Natural killer cell (primary cell): ENCODE measurements at regions not wholly inside any gene's neighbourhood (a gene's known extent, or its start where the extent isn't known, plus 50 kb on each side); places are given as distances from the start of the nearest gene placed in this dataset.

Experiments used
- ATAC-seq, 3 donors: fragments of 150-1000 bp in 2 of 3; fragments of 200-7000 bp in 1 of 3; cut with Tn5 transposase; 1 replicate in 1 of 3; 2 replicates in 2 of 3; pipeline ENCODE4 v1.10.0; 2021; ENCODE audit warnings: mild to moderate bottlenecking in 2 of 3, moderate library complexity in 2 of 3
- DNase-seq, 2 donors: peaks; one replicate each; pipeline versions ENCODE4 v3.0.0 to v3.0.0-alpha.2; 2013 to 2021; ENCODE audit warnings: mixed read lengths in 1 of 2
- H3K27ac ChIP-seq: one replicate; pipeline ENCODE4 v1.5.1; 2013; ENCODE audit warnings: mild to moderate bottlenecking, low read length
- H3K27me3 ChIP-seq: one replicate; pipeline ENCODE4 v1.6.1; 2013; ENCODE audit warnings: low read length; ENCODE audit not compliant: control insufficient read depth, insufficient read depth
- H3K36me3 ChIP-seq: one replicate; pipeline ENCODE4 v1.6.1; 2013; ENCODE audit warnings: low read length; ENCODE audit not compliant: control insufficient read depth, insufficient read depth
- H3K4me1 ChIP-seq: one replicate; pipeline ENCODE4 v1.6.1; 2013; ENCODE audit warnings: low read length; ENCODE audit not compliant: control insufficient read depth, insufficient read depth
- H3K4me3 ChIP-seq: one replicate; pipeline ENCODE4 v1.5.1; 2013; ENCODE audit warnings: low read length
- H3K9me3 ChIP-seq: one replicate; pipeline ENCODE4 v1.6.1; 2013; ENCODE audit warnings: low read length; ENCODE audit not compliant: control insufficient read depth, insufficient read depth
- H3K27ac Mint-ChIP-seq, 2 donors: one replicate each; pipeline ENCODE4 v1.8.0; 2022; ENCODE audit warnings: mild to moderate bottlenecking in 2 of 2, mixed read lengths in 2 of 2, moderate library complexity in 1 of 2
- H3K27me3 Mint-ChIP-seq, 2 donors: one replicate each; pipeline ENCODE4 v1.8.0; 2022; ENCODE audit warnings: low read depth in 2 of 2, mixed read lengths in 2 of 2
- H3K36me3 Mint-ChIP-seq: one replicate; pipeline ENCODE4 v1.8.0; 2022; ENCODE audit warnings: mixed read lengths
- H3K4me1 Mint-ChIP-seq, 2 donors: one replicate each; pipeline ENCODE4 v1.8.0; 2022; ENCODE audit warnings: mixed read lengths in 2 of 2
- H3K4me3 Mint-ChIP-seq: one replicate; pipeline ENCODE4 v1.8.0; 2022; ENCODE audit warnings: mild to moderate bottlenecking, moderate library complexity, mixed read lengths
- H3K9me3 Mint-ChIP-seq, 2 donors: one replicate each; pipeline ENCODE4 v1.8.0; 2022; ENCODE audit warnings: mixed read lengths in 2 of 2
- CTCF ChIP-seq: fragments of 200-600 bp; IDR thresholded peaks from one replicate; pipeline ENCODE4 v1.8.0; 2022; ENCODE audit warnings: antibody characterized with exemption
- WGBS: methylation state at CpG from one replicate; pipeline ENCODE4 v1.1.7; 2013; ENCODE audit warnings: missing lambda C conversion rate; ENCODE audit not compliant: insufficient coverage; 5-methylcytosine and 5-hydroxymethylcytosine counted together
- intact Hi-C: fragments of 100-400 bp; cut with micrococcal nuclease; formaldehyde crosslinking; loops from one replicate; pipeline ENCODE4 v1.14.2; 2022

- H3K4me1 ChIP-seq = no peaks in the 10 kb centered on the region
- no peak overlapping the region for H3K4me3 Mint-ChIP-seq
- DNase-seq (no peak), ATAC-seq (no peak)
- 74% methylated on average over 5 of the region's 6 CpGs for WGBS
- intact Hi-C loops = no loop called here
- peaks cover 16 to 30% of the 10 kb centered on the region in 2 donors for H3K9me3 Mint-ChIP-seq
- H3K27me3 Mint-ChIP-seq = no peaks in the 10 kb centered on the region
- H3K27ac ChIP-seq = no peak overlapping the region
- H3K27ac Mint-ChIP-seq = no peak overlapping the region
- no peaks in the 10 kb centered on the region for H3K27me3 ChIP-seq
- H3K9me3 ChIP-seq = peaks cover 14% of the 10 kb centered on the region
- H3K36me3 Mint-ChIP-seq = peaks cover 7% of the 10 kb centered on the region
- no peak overlapping the region for H3K4me3 ChIP-seq
- TF ChIP-seq CTCF = no peak
- H3K4me1 Mint-ChIP-seq = no peaks in the 10 kb centered on the region
- H3K36me3 ChIP-seq = no peaks in the 10 kb centered on the region
Observed at GRCh38 chr7:153415632-153416031, 636.6 kb upstream of the DPP6 start.

GRCh38 chr7:153422291-153423209, 629.6 kb upstream of the DPP6 start:
- Mint-ChIP-seq H3K4me3 (no peak overlapping the region), H3K9me3 (peaks cover 8 to 14% of the 10 kb centered on the region in 2 donors), H3K36me3 (no peaks in the 10 kb centered on the region), H3K27ac (no peak overlapping the region), H3K4me1 (no peaks in the 10 kb centered on the region), H3K27me3 (no peaks in the 10 kb centered on the region)
- DNase-seq (no peak), ATAC-seq (peak in 1 of 3 donors; percentile 14)
- 54% methylated on average over 9 of the region's 9 CpGs for WGBS
- H3K27me3 ChIP-seq = no peaks in the 10 kb centered on the region
- intact Hi-C loops = no loop called here
- no peak overlapping the region for H3K27ac ChIP-seq
- H3K4me1 ChIP-seq = no peaks in the 10 kb centered on the region
- TF ChIP-seq CTCF = no peak
- no peak overlapping the region for H3K4me3 ChIP-seq
- no peaks in the 10 kb centered on the region for H3K9me3 ChIP-seq
- H3K36me3 ChIP-seq = no peaks in the 10 kb centered on the region

- Histone ChIP-seq H3K27ac (no peak overlapping the region), H3K36me3 (no peaks in the 10 kb centered on the region), H3K4me1 (no peaks in the 10 kb centered on the region), H3K9me3 (no peaks in the 10 kb centered on the region), H3K27me3 (no peaks in the 10 kb centered on the region), H3K4me3 (no peak overlapping the region)
- no peak for TF ChIP-seq CTCF
- intact Hi-C loops = no loop called here
- 94% methylated on average over 1 of the region's 2 CpGs for WGBS
- H3K4me3 Mint-ChIP-seq = no peak overlapping the region
- H3K27ac Mint-ChIP-seq = no peak overlapping the region
- H3K4me1 Mint-ChIP-seq = no peaks in the 10 kb centered on the region
- H3K9me3 Mint-ChIP-seq = peaks cover 8 to 11% of the 10 kb centered on the region in 2 donors
- H3K27me3 Mint-ChIP-seq = no peaks in the 10 kb centered on the region
- no peak for DNase-seq
- no peak for ATAC-seq
- no peaks in the 10 kb centered on the region for H3K36me3 Mint-ChIP-seq
Observed at GRCh38 chr7:153423210-153423590, 629.0 kb upstream of the DPP6 start.

- no peak for TF ChIP-seq CTCF
- 75% methylated on average over 5 of the region's 5 CpGs for WGBS
- Mint-ChIP-seq H3K4me3 (no peak overlapping the region), H3K36me3 (no peaks in the 10 kb centered on the region), H3K9me3 (peaks cover 6 to 18% of the 10 kb centered on the region in 2 donors), H3K27ac (no peak overlapping the region), H3K4me1 (no peaks in the 10 kb centered on the region), H3K27me3 (no peaks in the 10 kb centered on the region)
- intact Hi-C loops = no loop called here
- Histone ChIP-seq H3K4me3 (no peak overlapping the region), H3K27me3 (no peaks in the 10 kb centered on the region), H3K27ac (no peak overlapping the region), H3K36me3 (no peaks in the 10 kb centered on the region), H3K4me1 (no peaks in the 10 kb centered on the region), H3K9me3 (no peaks in the 10 kb centered on the region)
- DNase-seq (no peak), ATAC-seq (no peak)
Observed at GRCh38 chr7:153430931-153431330, 621.3 kb upstream of the DPP6 start.
